ENCODE measurements at regions not wholly inside any gene's neighbourhood (a gene's known extent, or its start where the extent isn't known, plus 50 kb on each side); places are given as distances from the start of the nearest gene placed in this dataset.

DNA sequence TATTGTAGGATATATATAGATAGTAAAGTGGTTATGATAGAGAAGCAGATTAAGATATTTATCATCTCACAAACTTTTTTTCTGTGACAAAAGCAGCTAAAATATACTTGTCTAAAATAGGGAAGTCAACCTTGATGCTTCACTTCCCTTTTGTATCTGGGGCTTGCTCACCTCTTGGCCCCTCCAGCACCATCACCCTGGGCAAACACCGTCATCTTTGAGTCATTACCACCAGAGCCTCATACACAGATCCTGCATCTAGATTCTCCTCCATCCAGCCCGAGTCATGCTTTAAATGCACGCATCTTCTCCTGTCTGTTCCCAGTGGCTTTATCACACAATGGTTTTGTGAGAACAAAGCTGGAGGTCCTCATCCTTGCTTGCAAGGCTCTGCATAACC, 1062.7 kb upstream of the EEF2KMT start:
- H3K9me3 Mint-ChIP-seq = no peaks in the 10 kb centered on the region
- H3K36me3 Mint-ChIP-seq = no peaks in the 10 kb centered on the region
- DNase-seq (ENCODE audit: extremely low spot score, unreplicated experiment) = no peak
- H3K4me3 Mint-ChIP-seq = no peak overlapping the region
- H3K27me3 Mint-ChIP-seq = no peaks in the 10 kb centered on the region
- H3K4me1 Mint-ChIP-seq (ENCODE audit: unreplicated experiment) = no peaks in the 10 kb centered on the region
- TF ChIP-seq CTCF (conservative IDR thresholded peaks at IDR 0.05) = no peak
- no peak overlapping the region for H3K27ac Mint-ChIP-seq

GRCh38 chr16:6157806-6158205, 1060.2 kb upstream of the EEF2KMT start:
- H3K27me3 Mint-ChIP-seq = no peaks in the 10 kb centered on the region
- no peak for TF ChIP-seq CTCF (conservative IDR thresholded peaks at IDR 0.05)
- no peaks in the 10 kb centered on the region for H3K4me1 Mint-ChIP-seq (ENCODE audit: unreplicated experiment)
- no peak overlapping the region for H3K4me3 Mint-ChIP-seq
- no peak for DNase-seq (ENCODE audit: extremely low spot score, unreplicated experiment)
- no peaks in the 10 kb centered on the region for H3K36me3 Mint-ChIP-seq
- no peaks in the 10 kb centered on the region for H3K9me3 Mint-ChIP-seq
- H3K27ac Mint-ChIP-seq = no peak overlapping the region

- Mint-ChIP-seq H3K9me3 (no peaks in the 10 kb centered on the region), H3K36me3 (no peaks in the 10 kb centered on the region), H3K27me3 (peaks cover 10% of the 10 kb centered on the region), H3K27ac (no peak overlapping the region), H3K4me1 (ENCODE audit: unreplicated experiment) (no peaks in the 10 kb centered on the region), H3K4me3 (no peak overlapping the region)
- no peak for TF ChIP-seq CTCF (conservative IDR thresholded peaks at IDR 0.05)
- DNase-seq (ENCODE audit: extremely low spot score, unreplicated experiment) = no peak
Observed at GRCh38 chr16:6155271-6155670, 1057.7 kb upstream of the EEF2KMT start.

DNA sequence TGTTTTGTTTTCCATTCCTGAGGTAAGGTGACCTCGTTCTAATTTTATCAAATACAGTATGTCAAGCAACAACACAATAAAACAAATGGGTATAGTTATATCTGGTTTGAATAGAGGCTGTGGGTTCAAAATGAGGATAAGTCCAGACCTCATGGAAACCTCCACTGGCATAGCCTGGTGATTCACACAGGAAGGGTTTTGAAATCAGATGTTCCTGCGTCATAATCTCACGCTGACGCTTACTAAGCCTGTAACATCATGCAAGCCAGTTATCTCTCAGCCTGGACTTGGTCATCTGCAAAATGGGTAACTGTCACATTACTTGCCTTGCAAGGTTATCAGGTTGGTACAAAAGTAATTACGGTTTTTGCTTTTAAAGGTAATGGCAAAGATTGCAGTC, 1056.3 kb upstream of the EEF2KMT start:
- no peak for DNase-seq (ENCODE audit: extremely low spot score, unreplicated experiment)
- Mint-ChIP-seq H3K27ac (no peak overlapping the region), H3K27me3 (peaks cover 10% of the 10 kb centered on the region), H3K9me3 (no peaks in the 10 kb centered on the region), H3K4me3 (no peak overlapping the region), H3K36me3 (no peaks in the 10 kb centered on the region), H3K4me1 (ENCODE audit: unreplicated experiment) (no peaks in the 10 kb centered on the region)
- TF ChIP-seq CTCF (conservative IDR thresholded peaks at IDR 0.05) = no peak

GRCh38 chr16:6149031-6149430, 1051.4 kb upstream of the EEF2KMT start:
- no peaks in the 10 kb centered on the region for H3K36me3 Mint-ChIP-seq
- peaks cover 5% of the 10 kb centered on the region for H3K9me3 Mint-ChIP-seq
- no peak overlapping the region for H3K4me3 Mint-ChIP-seq
- H3K4me1 Mint-ChIP-seq (ENCODE audit: unreplicated experiment) = no peaks in the 10 kb centered on the region
- peaks cover 13% of the 10 kb centered on the region for H3K27me3 Mint-ChIP-seq
- H3K27ac Mint-ChIP-seq = no peak overlapping the region
- DNase-seq (ENCODE audit: extremely low spot score, unreplicated experiment) = no peak
- no peak for TF ChIP-seq CTCF (conservative IDR thresholded peaks at IDR 0.05)

DNA sequence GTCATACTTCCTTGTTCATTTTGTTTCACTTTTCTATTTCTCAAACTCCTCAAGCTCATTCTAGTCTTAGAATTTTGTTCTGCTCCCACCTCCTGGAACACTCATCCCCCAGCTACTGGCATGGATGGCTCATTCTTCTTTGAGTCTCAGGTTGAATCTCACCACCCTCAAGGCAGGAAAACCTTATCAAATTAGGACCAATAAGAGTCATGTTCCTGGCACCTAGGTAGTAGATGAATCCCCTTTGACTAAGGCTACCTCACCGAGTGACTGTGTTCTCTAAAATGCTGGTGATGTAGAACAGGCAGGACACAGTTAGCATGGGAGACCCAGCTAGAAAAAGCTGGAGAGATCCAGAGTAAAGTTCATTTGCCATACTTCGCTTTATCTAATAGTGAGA, 1050.8 kb upstream of the EEF2KMT start:
- no peaks in the 10 kb centered on the region for H3K4me1 Mint-ChIP-seq (ENCODE audit: unreplicated experiment)
- no peak for TF ChIP-seq CTCF (conservative IDR thresholded peaks at IDR 0.05)
- H3K4me3 Mint-ChIP-seq = no peak overlapping the region
- no peak for DNase-seq (ENCODE audit: extremely low spot score, unreplicated experiment)
- peaks cover 5% of the 10 kb centered on the region for H3K9me3 Mint-ChIP-seq
- H3K27me3 Mint-ChIP-seq = peaks cover 13% of the 10 kb centered on the region
- H3K36me3 Mint-ChIP-seq = no peaks in the 10 kb centered on the region
- no peak overlapping the region for H3K27ac Mint-ChIP-seq
